NCI-H2196 (cell line): ENCODE measurements at regions not wholly inside any gene's neighbourhood (a gene's known extent, or its start where the extent isn't known, plus 50 kb on each side); places are given as distances from the start of the nearest gene placed in this dataset.
"Not testable (repeated sequence)": the region's sequence is repeated elsewhere in the genome, so short reads cannot be mapped to it uniquely, and the experiment has no call there.

Experiments used
- DNase-seq: peaks from one replicate; lab custom pipeline; 2025; ENCODE audit not compliant: unreplicated experiment; lab: John Stamatoyannopoulos, UW

GRCh38 chr1:143905214-143906179 is 66.3 kb downstream of the FAM72C start:
- not testable (repeated sequence) for DNase-seq

DNA sequence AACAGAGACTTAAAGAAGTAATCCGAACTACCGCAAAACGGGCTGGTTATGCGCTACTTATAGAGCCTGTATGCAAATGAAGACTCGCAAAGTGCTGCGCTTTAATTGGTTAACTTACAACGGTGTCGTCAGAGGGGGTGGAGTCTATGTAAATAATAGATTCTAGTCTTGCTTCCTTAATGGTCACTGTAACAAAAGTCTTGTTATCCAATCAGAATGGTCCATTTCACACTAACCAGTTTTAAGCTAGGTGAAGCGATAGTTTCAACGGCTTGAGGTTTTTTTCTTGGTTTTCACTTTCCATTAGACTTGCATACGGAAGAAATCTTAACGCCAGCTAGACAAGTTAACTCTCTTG is 67.2 kb downstream of the FAM72C start:
- not testable (repeated sequence) for DNase-seq

DNA sequence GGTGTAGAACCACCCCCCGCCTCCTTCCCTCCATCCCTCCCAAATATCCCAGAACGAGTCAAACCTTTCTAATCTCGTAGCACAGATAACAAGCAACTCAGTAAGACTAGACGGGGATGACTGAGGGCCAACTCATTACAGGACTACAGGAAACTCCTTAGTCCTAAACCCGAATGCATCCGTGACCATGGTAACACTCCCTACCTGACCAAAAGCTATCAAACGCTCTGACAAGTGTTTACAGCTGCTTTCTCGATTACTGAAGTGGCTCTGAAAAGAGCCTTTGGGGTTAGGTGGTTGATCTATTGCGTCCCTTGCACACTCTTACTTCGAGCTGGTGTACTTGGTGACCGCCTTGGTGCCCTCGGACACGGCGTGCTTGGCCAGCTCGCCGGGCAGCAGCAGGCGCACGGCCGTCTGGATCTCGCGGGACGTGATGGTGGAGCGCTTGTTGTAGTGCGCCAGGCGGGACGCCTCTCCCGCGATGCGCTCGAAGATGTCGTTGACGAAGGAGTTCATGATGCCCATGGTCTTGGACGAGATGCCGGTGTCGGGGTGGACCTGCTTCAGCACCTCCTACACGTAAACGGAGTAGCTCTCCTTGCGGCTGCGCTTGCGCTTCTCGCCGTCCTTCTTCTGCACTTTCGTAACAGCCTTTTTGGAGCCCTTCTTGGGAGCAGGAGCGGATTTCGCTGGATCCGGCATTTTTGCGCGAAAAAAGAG is 67.7 kb downstream of the FAM72C start:
- DNase-seq = not testable (repeated sequence)

DNA sequence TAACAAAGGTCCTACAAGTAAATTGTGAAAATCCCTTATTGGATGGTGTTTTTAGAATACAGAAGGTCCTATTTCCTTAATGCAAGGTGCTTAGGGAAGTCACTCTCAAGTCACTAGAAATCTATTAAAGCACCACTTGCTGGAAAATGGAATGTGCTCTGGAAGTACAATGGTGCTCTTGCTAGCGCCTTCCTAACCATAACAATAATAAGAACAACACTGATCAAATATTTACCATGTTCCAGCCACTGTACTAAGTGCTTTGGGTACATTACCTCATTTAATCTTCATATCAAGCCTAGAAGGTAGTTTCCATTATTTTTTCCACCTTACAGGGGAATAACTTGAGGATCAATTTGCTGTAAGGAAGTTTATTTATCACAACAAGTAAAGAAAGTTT is 75.4 kb downstream of the FAM72C start:
- DNase-seq = not testable (repeated sequence)

DNA sequence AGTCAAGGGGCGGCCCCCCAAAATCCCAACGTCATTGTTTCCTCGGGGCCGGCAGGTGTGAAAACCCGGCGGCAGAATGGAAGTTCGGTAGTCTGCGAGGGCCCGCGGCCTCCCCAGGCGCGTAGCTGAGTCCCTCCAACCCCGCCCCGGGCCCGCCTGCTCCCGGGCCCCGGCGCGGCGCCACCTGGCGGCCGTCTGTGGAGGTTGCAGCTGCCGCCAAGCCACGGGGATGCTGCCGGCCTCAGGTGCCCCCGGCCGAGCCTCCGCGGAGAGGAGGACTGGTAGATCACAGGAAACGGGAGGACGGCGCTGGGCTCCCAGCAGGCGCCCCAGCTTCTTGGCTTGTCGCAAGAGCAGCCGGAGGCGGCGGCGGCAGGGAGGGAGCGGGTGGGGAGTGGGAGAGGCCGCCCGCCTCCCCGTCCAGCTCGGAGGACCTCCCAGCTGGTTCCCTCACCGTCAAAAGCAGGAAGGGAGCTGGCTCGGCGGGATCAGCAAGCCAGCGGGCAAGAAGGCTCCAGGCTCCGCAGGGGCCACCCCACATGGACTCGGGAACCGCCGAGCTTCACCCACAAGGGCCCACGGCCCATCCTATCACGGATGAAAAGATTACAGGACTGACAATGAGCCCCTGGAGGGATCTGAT is 86.7 kb downstream of the FAM72C start:
- DNase-seq = peak; percentile 22

DNA sequence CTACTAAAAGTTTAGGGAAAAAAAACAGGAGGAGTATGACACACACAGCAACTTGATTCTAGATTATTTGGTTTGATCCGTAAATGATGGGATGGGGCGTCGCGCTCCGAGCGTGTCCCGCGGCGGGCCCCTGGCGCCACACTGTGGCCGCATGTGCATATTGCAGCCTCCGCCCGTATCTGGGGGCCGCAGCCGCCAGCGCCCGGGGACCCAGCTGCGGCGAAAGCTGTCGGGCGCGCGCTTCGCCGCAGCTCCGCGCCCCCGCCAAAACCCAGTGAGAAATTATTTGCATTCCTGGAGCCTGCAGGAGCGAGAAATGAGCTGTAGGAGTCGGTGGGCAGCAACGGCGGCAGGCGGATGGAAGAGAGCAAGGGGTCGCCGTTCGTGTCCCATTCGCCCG is 87.3 kb downstream of the FAM72C start:
- DNase-seq = not testable (repeated sequence)

DNA sequence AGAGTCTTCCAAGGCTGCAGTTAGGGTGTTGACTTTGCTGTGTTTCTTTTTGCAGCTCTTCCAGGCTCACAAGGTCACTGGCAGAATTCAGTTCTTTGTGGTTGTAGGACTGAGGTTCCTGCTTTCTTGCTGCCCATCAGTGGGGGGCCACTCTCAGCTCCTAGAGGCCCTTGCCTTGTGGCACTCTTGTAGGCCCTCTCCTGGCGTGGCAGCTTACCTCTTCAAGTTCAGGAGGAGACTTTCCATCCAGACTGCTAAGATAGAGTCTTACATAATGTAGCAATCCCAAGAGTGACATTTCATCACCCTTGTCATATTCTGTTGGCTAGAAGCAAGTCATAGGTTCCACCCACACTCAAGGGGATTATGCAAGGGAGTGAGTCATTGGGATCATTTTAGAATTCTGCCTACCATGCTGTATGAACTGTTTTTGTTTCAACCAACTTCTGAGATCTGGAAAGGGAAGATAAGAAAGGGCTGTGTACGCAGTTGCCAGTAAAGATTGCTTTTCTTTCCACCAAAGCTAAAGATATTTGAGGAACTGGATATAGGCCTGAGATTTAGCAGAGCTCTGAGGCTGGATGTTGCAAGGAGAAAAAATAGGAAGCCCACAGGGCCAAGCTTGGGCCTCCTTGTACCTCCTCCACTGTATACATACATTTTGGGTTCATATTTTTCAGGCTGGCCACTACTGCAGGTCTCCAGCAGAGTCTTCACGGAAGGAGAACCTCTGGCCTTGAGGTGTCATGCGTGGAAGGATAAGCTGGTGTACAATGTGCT is 91.8 kb downstream of the FAM72C start:
- DNase-seq = not testable (repeated sequence)

- DNase-seq = not testable (repeated sequence)
Observed at GRCh38 chr1:143875947-143876346, 95.8 kb downstream of the FAM72C start.

- DNase-seq = not testable (repeated sequence)
Observed at GRCh38 chr1:143874625-143875024, 97.2 kb downstream of the FAM72C start.

- DNase-seq = not testable (repeated sequence)
Observed at GRCh38 chr1:143873650-143874049, 98.1 kb downstream of the FAM72C start.

GRCh38 chr1:143870388-143870787 is 101.4 kb downstream of the FAM72C start:
- DNase-seq = not testable (repeated sequence)

DNA sequence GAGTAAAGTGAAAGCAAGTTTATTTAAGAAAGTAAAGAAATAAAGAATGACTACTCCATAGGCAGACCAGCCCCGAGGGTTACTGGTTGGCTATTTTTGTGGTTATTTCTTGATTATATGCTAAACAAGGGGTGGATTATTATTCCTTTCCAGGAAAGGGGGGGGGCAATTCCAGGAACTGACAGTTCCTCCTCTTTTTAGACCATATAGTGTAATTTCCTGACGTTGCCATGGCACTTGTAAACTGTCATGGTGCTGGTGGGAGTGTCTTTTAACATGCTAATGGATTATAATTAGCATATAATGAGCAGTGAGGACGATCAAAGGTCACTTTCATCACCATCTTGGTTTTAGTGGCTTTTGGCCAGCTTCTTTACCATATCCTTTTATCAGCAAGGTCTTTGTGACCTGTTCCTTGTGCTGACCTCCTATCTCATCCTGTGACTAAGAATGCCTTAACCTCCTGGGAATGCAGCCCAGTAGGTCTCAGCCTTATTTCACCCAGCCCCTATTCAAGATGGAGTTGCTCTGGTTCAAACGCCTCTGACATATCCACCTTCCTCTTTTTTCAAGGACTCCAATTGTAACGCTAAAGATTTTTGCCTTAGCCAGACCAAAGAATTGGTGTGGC is 104.1 kb downstream of the FAM72C start:
- DNase-seq = not testable (repeated sequence)

DNA sequence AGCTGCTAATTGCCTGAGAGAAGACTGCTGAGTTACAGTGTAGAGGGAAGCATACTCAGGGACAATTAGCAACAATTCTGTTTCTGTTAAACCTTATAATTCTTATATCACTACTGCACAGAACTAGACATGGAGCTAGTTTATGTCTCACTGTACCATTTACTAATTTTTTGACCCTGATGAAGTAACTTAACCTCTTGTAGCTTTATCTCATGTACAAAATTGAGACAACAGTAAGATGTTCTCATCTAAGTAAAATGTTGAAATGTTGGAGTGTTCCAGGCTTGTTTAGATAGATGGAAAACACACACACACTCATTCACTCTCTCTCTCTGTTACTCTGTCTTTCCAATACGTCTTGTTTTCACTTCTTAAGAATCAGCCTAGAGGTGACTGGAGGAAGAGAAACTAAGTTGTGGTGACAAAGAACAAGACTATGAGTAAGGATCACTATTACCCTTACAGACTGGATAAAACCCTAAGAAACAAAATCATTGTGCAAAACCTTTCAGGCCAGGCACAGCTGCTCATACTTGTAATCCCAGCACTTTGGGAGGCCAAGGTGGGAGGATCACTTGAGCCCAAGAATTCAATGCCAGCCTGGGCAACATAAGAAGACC is 107.8 kb downstream of the FAM72C start:
- not testable (repeated sequence) for DNase-seq

DNA sequence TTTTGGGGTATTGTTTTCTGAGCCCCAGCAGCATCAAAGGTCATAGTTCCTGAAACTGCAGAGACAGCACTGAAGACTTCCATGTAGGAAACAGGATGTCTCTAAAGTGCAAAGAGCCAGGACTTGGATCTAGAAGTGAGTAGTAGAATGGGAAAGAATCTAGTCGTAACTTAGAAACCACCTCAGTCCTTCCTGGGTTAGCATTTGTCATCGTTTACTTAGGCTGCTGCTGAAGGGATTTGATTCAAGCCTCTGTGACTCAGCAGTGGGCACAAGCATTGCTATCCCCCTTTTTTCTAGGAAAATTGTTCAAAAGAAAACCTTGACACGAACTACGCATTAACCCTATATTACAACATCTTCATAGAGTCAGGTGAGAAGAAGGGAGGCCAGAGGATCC is 109.1 kb downstream of the FAM72C start:
- not testable (repeated sequence) for DNase-seq

DNA sequence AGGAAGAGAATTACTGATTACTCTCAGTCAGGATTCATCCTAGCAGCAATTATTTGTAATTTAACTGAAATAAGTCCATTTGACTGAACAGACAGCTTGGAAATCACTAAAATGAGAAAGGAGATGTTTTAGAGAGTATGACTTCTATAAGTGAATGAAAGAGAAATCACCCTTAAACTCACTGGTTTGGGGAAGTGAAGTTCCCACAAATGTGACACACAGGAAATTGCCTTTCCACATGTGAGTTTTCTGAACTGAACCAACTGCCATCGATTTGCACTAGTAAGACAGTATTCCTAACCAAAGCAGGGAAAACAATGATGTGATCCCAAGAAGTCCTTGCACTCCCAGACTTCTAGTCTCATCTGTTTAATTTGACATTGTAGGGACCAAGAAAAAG is 110.5 kb downstream of the FAM72C start:
- DNase-seq = not testable (repeated sequence)

DNA sequence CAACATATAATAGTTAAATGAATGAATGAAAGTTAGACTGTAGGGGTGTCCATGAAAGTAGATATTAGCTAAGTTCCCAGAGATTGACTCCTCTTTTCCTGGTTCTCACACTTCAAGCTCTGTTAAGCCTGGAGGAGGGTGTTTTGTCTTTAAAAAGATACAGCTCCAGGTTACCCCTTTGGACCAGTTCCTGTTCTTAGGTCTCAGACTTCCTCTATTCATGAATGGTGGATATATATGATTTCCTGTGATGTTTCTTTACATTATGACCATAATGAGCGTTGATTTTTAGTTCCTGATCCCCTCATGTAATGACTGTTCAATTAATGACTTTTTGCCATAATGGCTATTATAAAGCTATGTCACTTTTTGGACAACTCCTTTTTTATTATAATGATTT is 115.9 kb downstream of the FAM72C start:
- DNase-seq = not testable (repeated sequence)

GRCh38 chr1:143854069-143854468 is 117.7 kb downstream of the FAM72C start:
- DNase-seq = not testable (repeated sequence)

- not testable (repeated sequence) for DNase-seq
Observed at GRCh38 chr1:143850637-143851036, 121.1 kb downstream of the FAM72C start.

- DNase-seq = not testable (repeated sequence)
Observed at GRCh38 chr1:143848859-143849258, 122.9 kb downstream of the FAM72C start.

DNA sequence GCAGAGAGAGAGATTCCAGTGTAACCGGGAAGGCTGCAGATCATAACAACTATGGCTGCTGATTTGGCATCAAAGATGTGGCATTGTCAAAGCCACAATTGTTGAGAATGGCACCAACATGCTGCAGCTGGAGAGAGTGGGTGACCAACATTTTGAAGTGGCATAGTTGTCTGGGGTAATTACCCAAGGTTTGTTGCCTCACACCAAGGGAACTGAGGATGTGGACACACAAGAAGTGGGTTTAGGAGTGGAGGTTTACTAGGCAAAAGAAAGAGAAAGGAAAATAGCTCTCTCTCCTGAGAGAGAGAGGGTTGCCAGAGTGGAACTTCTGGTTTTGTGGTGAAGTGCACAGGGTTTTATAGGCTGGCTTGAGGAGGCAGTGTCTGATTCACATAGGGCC is 126.6 kb downstream of the FAM72C start:
- DNase-seq = not testable (repeated sequence)
